ENCODE measurements at regions not wholly inside any gene's neighbourhood (a gene's known extent, or its start where the extent isn't known, plus 50 kb on each side); places are given as distances from the start of the nearest gene placed in this dataset.
"Not testable (repeated sequence)": the region's sequence is repeated elsewhere in the genome, so short reads cannot be mapped to it uniquely, and the experiment has no call there.

DNA sequence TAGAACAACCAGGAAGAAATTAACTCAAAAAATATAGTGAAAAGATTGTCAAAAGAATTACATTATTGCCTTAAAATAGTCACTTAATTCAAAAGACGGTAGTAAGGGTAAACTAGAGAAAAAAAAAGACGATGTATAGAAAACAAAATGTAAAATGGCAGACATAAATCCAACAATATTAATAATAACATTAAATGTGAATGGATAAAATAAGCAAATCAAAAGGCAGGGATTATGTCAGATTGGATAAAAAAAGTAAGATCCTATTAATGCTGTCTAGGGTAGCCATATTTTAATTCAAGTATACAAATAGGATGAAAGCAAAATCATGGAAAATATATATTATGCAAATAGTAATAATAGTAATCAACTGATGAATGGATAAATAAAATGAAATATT, 134.0 kb upstream of the ADCY2 start:
- H3K36me3 Mint-ChIP-seq (ENCODE audit: low read depth): no peaks in the 10 kb centered on the region
- H3K9me3 Mint-ChIP-seq: no peaks in the 10 kb centered on the region
- H3K27ac Mint-ChIP-seq: no peak overlapping the region
- no peak overlapping the region for H3K4me3 Mint-ChIP-seq (ENCODE audit: low read depth)
- H3K4me1 Mint-ChIP-seq (ENCODE audit: low read depth): no peaks in the 10 kb centered on the region
- no peaks in the 10 kb centered on the region for H3K27me3 Mint-ChIP-seq (ENCODE audit: low read depth)
- intact Hi-C loops (cut with micrococcal nuclease): no loop called here
- DNase-seq (ENCODE audit: low spot score): no peak

DNA sequence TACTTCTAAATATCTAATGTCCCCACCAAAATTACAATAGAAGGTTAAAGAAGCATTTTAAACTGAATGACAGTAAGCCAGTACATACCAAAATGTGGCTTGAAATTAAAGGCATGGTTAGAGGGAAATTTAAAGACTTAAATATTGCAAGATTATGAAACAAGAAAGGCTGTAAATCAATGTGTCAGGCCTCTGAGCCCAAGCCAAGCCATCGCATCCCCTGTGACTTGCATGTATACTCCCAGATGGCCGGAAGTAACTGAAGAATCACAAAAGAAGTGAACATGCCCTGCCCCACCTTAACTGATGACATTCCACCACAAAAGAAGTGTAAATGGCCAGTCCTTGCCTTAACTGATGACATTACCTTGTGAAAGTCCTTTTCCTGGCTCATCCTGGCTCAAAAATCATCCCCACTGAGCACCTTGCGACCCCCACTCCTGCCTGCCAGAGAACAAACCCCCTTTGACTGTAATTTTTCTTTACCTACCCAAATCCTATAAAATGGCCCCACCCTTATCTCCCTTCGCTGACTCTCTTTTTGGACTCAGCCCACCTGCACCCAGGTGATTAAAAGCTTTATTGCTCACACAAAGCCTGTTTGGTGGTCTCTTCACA, 132.4 kb upstream of the ADCY2 start:
- H3K9me3 Mint-ChIP-seq; H3K27ac Mint-ChIP-seq; intact Hi-C loops (cut with micrococcal nuclease); DNase-seq (ENCODE audit: low spot score); H3K4me1 Mint-ChIP-seq (ENCODE audit: low read depth); H3K27me3 Mint-ChIP-seq (ENCODE audit: low read depth); H3K36me3 Mint-ChIP-seq (ENCODE audit: low read depth); H3K4me3 Mint-ChIP-seq (ENCODE audit: low read depth): not testable (repeated sequence)

DNA sequence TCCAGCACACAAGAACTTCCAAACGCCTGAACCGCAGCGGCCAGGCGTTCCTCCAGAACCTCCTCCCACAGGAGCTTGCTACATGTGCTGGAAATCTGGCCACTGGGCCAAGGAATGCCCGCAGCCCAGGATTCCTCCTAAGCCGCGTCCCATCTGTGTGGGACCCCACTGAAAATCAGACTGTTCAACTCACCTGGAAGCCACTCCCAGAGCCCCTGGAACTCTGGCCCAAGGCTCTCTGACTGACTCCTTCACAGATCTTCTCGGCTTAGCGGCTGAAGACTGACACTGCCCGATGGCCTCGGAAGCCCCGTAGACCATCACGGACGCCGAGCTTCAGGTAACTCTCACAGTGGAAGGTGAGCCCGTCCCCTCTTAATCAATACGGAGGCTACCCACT, 130.2 kb upstream of the ADCY2 start:
- H3K4me1 Mint-ChIP-seq (ENCODE audit: low read depth); H3K36me3 Mint-ChIP-seq (ENCODE audit: low read depth); intact Hi-C loops (cut with micrococcal nuclease); H3K27me3 Mint-ChIP-seq (ENCODE audit: low read depth); H3K4me3 Mint-ChIP-seq (ENCODE audit: low read depth); H3K27ac Mint-ChIP-seq; H3K9me3 Mint-ChIP-seq; DNase-seq (ENCODE audit: low spot score): not testable (repeated sequence)

DNA sequence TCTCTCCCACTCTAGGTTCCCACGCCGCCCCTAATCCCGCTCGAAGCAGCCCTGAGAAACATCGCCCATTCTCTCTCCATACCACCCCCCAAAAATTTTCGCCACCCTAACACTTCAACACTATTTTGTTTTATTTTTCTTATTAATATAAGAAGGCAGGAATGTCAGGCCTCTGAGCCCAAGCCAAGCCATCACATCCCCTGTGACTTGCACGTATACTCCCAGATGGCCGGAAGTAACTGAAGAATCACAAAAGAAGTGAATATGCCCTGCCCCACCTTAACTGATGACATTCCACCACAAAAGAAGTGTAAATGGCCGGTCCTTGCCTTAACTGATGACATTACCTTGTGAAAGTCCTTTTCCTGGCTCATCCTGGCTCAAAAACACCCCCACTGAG, 127.2 kb upstream of the ADCY2 start:
- H3K36me3 Mint-ChIP-seq (ENCODE audit: low read depth); H3K4me3 Mint-ChIP-seq (ENCODE audit: low read depth); H3K27me3 Mint-ChIP-seq (ENCODE audit: low read depth); H3K9me3 Mint-ChIP-seq; intact Hi-C loops (cut with micrococcal nuclease); H3K27ac Mint-ChIP-seq; DNase-seq (ENCODE audit: low spot score); H3K4me1 Mint-ChIP-seq (ENCODE audit: low read depth): not testable (repeated sequence)

DNA sequence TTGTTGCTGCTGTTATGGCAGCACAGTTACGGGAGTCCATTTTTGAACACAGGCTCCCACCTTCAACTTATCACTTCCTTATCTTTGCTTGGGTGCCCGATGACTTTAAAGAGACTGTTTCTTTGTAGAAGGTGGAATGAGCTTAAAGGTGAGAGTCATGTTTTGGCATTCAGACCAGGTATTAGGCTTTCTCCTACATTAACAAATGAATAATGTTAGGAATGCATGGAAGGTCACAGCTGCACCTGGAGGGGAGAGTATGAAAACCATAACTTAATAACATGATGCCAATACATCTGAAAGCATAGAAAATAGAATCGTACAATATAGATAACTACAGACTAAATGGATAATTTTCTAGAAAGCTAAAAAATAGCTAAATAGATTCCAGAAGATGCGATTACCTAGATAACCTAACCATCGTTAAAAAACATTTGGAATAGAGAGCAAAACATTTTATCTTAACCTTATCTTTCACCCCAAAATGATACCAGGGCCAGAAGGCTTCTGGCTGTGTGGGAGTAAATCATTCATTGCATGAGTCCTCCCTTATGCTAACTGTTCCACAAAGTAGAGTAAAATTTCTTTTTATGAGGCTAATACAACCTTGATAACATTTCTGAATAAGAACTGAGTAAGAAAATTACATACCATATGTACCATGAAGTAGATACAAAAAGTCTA, 126.2 kb upstream of the ADCY2 start:
- Mint-ChIP-seq H3K27me3 (ENCODE audit: low read depth) (no peaks in the 10 kb centered on the region), H3K36me3 (ENCODE audit: low read depth) (no peaks in the 10 kb centered on the region), H3K9me3 (no peaks in the 10 kb centered on the region), H3K4me1 (ENCODE audit: low read depth) (no peaks in the 10 kb centered on the region), H3K27ac (no peak overlapping the region), H3K4me3 (ENCODE audit: low read depth) (no peak overlapping the region)
- intact Hi-C loops (cut with micrococcal nuclease): no loop called here
- no peak for DNase-seq (ENCODE audit: low spot score)

DNA sequence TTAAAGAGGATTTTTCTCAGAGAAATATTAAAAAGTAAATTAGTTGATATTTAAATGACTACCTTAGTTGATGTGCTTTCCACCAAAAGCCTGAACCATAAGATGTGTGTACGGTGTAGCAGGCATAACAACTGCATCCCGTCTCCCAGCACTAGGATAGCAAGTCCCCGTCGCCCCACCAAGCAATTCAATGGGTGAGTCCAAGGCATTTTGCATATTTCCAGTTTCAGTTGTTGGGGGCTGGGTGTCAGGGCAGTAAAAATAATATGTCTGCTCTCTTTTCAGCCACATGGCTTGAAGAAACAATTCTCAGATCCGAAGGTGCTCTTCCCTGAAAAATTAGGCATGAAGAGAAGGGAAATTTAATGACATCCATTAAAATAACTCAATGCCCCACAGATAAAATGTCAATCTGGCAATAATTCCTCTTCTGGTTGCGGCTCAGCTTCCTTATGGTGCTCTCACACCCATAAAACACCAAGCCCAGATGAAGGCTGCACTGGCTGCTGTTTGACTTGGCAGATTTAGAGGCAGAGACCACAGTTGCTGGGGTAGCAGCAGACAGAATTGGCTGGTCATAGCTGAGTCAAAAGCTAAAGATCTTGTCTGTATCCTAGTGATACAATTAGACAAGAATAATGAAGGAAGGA, 124.4 kb upstream of the ADCY2 start:
- intact Hi-C loops (cut with micrococcal nuclease): no loop called here
- Mint-ChIP-seq H3K27ac (no peak overlapping the region), H3K4me1 (ENCODE audit: low read depth) (no peaks in the 10 kb centered on the region), H3K9me3 (no peaks in the 10 kb centered on the region), H3K36me3 (ENCODE audit: low read depth) (no peaks in the 10 kb centered on the region), H3K27me3 (ENCODE audit: low read depth) (no peaks in the 10 kb centered on the region), H3K4me3 (ENCODE audit: low read depth) (no peak overlapping the region)
- DNase-seq (ENCODE audit: low spot score): no peak

DNA sequence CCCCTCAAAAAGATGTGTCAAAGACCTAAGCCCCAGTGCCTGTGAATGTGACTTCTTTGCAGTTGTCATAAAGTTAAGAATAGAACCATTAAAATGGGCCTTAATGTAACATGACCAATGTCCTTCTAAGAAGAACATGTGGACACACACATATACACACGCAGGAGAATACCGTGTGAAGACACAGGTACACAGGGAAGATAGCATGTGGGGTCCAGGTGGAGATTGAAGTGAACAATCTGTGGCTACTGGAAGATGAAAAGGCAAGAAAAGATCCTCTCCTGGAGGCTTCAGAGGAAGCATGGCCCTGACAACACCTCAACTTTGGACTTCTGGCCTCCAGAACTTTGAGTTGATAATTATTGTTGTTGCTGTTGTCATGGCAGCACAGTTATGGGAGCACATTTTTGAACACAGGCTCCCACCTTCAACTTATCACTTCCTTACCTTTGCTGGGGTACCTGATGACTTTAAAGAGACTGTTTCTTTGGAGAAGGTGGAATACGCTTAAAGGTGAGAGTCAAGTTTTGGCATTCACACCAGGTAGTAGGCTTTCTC, 123.5 kb upstream of the ADCY2 start:
- Mint-ChIP-seq H3K4me1 (ENCODE audit: low read depth) (no peaks in the 10 kb centered on the region), H3K9me3 (no peaks in the 10 kb centered on the region), H3K27me3 (ENCODE audit: low read depth) (no peaks in the 10 kb centered on the region), H3K4me3 (ENCODE audit: low read depth) (no peak overlapping the region), H3K36me3 (ENCODE audit: low read depth) (no peaks in the 10 kb centered on the region), H3K27ac (no peak overlapping the region)
- intact Hi-C loops (cut with micrococcal nuclease): no loop called here
- no peak for DNase-seq (ENCODE audit: low spot score)

DNA sequence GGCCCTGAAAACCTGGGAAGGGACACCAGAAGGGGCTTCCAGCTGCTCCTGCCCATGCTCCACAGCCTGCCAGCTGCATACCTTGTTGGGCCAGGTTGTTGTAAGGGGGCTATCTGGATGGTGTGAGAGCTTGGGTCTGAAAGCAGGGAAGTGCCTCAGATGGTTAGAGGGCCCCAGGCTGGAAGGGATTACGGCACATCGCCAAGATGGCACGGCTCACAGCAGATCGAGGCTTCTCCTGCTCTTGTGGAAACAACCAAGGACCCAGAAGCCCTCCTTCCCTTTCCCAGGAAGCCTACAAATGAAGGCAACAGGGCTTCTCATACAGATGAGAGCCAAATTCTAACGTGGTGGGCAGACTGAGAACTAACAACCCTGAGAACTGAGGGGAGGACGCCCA, 121.7 kb upstream of the ADCY2 start:
- H3K4me1 Mint-ChIP-seq (ENCODE audit: low read depth): no peaks in the 10 kb centered on the region
- H3K9me3 Mint-ChIP-seq: no peaks in the 10 kb centered on the region
- no peak overlapping the region for H3K27ac Mint-ChIP-seq
- intact Hi-C loops (cut with micrococcal nuclease): no loop called here
- DNase-seq (ENCODE audit: low spot score): no peak
- no peaks in the 10 kb centered on the region for H3K36me3 Mint-ChIP-seq (ENCODE audit: low read depth)
- no peak overlapping the region for H3K4me3 Mint-ChIP-seq (ENCODE audit: low read depth)
- H3K27me3 Mint-ChIP-seq (ENCODE audit: low read depth): no peaks in the 10 kb centered on the region

DNA sequence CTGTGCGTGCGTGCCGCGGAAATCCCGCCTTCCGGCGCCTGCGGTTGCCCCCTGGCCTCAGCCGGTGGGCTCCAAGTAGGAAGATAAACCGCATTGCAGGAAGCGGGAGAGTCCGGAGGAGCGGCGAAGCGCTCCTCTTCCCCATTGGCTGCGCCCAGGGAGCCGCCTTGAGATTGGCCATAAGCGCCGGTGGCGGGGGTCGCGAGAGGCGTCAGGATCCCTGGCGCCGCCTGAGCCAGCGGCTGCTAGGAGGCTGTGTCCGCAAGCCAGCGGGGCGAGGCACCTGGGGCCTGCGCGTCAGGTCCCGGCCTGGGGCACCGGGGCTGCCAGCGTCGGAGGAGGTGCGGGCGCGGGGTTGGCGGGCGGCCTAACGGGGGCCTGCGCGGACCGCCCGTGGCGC, 106.3 kb upstream of the ADCY2 start:
- H3K27ac Mint-ChIP-seq; H3K36me3 Mint-ChIP-seq (ENCODE audit: low read depth); H3K9me3 Mint-ChIP-seq; H3K4me3 Mint-ChIP-seq (ENCODE audit: low read depth); intact Hi-C loops (cut with micrococcal nuclease); DNase-seq (ENCODE audit: low spot score); H3K27me3 Mint-ChIP-seq (ENCODE audit: low read depth); H3K4me1 Mint-ChIP-seq (ENCODE audit: low read depth): not testable (repeated sequence)

DNA sequence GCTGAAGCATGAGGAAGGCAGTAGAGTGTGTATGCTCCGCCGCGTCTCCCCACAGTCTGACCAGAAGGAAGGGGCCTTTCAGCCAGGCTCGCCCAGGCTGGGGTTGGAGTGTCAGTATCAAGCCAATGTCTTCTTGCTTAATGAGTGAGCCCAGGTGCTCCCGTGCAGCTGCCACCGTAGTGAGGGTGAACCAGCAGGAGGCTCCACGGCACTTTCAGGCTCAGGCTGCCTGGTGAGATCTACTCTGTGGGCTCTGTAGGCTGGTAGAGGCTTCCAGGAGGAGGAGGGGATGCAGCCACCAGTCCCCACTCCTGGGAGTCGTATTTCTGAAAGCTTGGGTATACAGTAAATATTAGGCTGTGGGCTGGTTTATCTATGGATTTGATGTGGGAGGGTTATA, 98.1 kb upstream of the ADCY2 start:
- H3K4me1 Mint-ChIP-seq (ENCODE audit: low read depth); H3K27me3 Mint-ChIP-seq (ENCODE audit: low read depth); H3K4me3 Mint-ChIP-seq (ENCODE audit: low read depth); H3K36me3 Mint-ChIP-seq (ENCODE audit: low read depth); H3K9me3 Mint-ChIP-seq; DNase-seq (ENCODE audit: low spot score); H3K27ac Mint-ChIP-seq; intact Hi-C loops (cut with micrococcal nuclease): not testable (repeated sequence)

DNA sequence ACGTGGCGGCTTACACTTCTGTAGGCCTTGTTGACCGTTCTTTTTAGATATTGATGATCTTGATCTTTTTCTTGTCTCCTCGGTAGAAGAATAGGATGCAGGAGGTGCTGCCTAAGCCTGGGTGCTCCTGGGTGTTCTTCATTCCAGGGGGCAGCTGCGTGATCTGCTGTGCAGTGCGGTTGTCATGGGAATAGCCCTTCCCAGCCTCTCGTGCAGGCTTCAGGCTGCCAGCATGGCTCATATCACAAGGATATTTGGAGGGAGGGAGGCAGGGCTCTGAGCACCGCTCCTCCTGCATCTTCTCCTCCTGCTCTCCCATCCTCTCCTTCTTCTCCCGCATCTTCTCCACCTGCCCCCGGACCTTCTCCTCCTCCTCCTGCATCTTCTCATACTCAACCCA, 96.2 kb upstream of the ADCY2 start:
- H3K36me3 Mint-ChIP-seq (ENCODE audit: low read depth); DNase-seq (ENCODE audit: low spot score); H3K4me1 Mint-ChIP-seq (ENCODE audit: low read depth); intact Hi-C loops (cut with micrococcal nuclease); H3K27ac Mint-ChIP-seq; H3K9me3 Mint-ChIP-seq; H3K4me3 Mint-ChIP-seq (ENCODE audit: low read depth); H3K27me3 Mint-ChIP-seq (ENCODE audit: low read depth): not testable (repeated sequence)

DNA sequence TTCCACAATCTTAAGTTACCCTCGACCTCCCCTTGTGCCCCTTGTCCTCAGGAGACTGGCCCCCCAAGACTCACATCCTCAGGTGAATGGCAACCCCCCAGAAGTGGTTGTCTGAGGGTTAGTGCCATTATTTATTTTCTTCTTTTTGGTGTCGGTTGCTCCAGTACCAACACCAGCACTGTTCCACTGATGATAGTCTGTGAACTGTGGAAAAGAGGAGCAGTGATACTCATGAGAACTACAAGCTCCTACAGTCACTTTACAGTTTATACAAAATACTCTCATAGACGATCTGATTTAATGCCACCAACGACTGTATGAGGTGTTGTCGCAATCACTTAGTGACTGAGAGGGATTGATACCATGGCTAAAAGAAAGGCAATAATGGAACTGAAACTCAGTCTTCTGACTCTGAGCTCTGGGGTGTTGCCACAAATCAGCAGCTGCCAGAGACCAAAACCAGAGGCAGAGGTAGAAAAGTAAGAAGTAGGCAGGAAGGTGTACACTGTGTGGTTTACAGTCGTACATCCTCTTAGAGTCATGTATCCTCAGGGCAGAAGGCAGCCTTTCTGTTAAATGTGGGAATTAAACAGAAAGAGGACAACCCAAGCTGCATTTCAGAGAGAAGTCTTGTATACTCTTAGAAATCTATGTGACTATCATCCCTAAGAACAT, 90.8 kb upstream of the ADCY2 start:
- H3K4me1 Mint-ChIP-seq (ENCODE audit: low read depth); H3K27me3 Mint-ChIP-seq (ENCODE audit: low read depth); H3K9me3 Mint-ChIP-seq; H3K4me3 Mint-ChIP-seq (ENCODE audit: low read depth); intact Hi-C loops (cut with micrococcal nuclease); DNase-seq (ENCODE audit: low spot score); H3K36me3 Mint-ChIP-seq (ENCODE audit: low read depth); H3K27ac Mint-ChIP-seq: not testable (repeated sequence)

DNA sequence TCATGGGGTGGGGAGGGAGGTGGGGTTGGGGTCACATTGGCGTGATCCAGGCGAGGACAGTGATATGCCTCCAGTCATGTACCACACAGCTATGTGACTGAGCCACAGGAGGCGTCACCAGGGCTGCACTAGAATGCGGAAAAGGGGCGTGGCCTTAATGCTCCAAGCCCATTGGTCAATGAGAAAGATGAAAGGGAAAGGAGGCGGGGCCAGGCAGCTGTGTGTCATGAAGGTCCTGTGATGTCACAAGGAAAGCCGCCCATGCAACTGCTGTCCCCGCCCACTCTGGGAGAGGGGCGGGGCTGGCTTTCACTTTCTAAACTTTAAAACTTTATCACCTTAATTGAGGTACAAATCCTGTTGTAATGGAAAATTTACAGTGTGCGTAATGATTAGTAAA, 89.4 kb upstream of the ADCY2 start:
- H3K9me3 Mint-ChIP-seq; H3K27me3 Mint-ChIP-seq (ENCODE audit: low read depth); intact Hi-C loops (cut with micrococcal nuclease); H3K4me1 Mint-ChIP-seq (ENCODE audit: low read depth); DNase-seq (ENCODE audit: low spot score); H3K4me3 Mint-ChIP-seq (ENCODE audit: low read depth); H3K27ac Mint-ChIP-seq; H3K36me3 Mint-ChIP-seq (ENCODE audit: low read depth): not testable (repeated sequence)
